ENCODE measurements at regions not wholly inside any gene's neighbourhood (a gene's known extent, or its start where the extent isn't known, plus 50 kb on each side); places are given as distances from the start of the nearest gene placed in this dataset.

- CTCF ChIA-PET (ENCODE audit: low intra/inter-chr PET ratio) = no interaction called here
- Histone ChIP-seq H3K27ac (ENCODE audit: extremely low read depth, low read depth, low read length) (no peak overlapping the region), H3K9me3 (replicated peaks; ENCODE audit: control insufficient read depth, insufficient read depth, low read depth, low read length) (no peaks in the 10 kb centered on the region; the same call in none of the 2 replicates), H4K20me1 (replicated peaks; ENCODE audit: control insufficient read depth, insufficient read depth, low read length) (no peaks in the 10 kb centered on the region), H3K9me1 (ENCODE audit: control insufficient read depth, insufficient read depth, low read length) (no peaks in the 10 kb centered on the region), H3K9ac (ENCODE audit: insufficient read depth in 1 of 2, low read depth in 2 of 2, low read length in 2 of 2) (no peak overlapping the region), H3K4me1 (replicated peaks in 1 of 2; ENCODE audit: control insufficient read depth in 2 of 2, insufficient read depth in 2 of 2, low read length in 2 of 2) (no peaks in the 10 kb centered on the region), H3K27me3 (ENCODE audit: control insufficient read depth in 2 of 2, insufficient read depth in 2 of 2, low read length in 2 of 2) (no peaks in the 10 kb centered on the region), H3K79me2 (ENCODE audit: control insufficient read depth, insufficient read depth, low read length) (no peaks in the 10 kb centered on the region), H3K36me3 (ENCODE audit: control insufficient read depth, insufficient read depth, low read length) (no peaks in the 10 kb centered on the region), H3K4me2 (ENCODE audit: insufficient read depth, low read length) (no peak overlapping the region), H2AFZ (ENCODE audit: low read depth, low read length) (no peak overlapping the region), H3K4me3 (no peak overlapping the region)
- intact Hi-C loops (cut with micrococcal nuclease) (no loop called here), in situ Hi-C loops (cut with MboI) (no loop called here)
- ATAC-seq (no peak), FAIRE-seq (no peak), DNase-seq (ENCODE audit: extremely low read depth in 1 of 4, low spot score in 3 of 4) (no peak)
- POLR2A ChIA-PET = no interaction called here
- 0% methylated on average over 4 of the region's 4 CpGs for WGBS (ENCODE audit: insufficient coverage, low coverage, missing lambda C conversion rate)
- no TSS peak for BruUV-seq (replicated peaks)
- TF ChIP-seq CHD7 (IDR thresholded peaks at IDR 0.05; ENCODE audit: low read depth, low read length) (no peak), DIDO1 (tag; IDR thresholded peaks at IDR 0.05; ENCODE audit: low read depth) (no peak), ZNF77 (CRISPR knock-in tag; IDR thresholded peaks at IDR 0.05) (no peak), FUS (optimal IDR thresholded peaks at IDR 0.05; ENCODE audit: low read depth, low read length) (no peak), PHB (CRISPR knock-in tag; IDR thresholded peaks at IDR 0.05) (no peak), TRIM25 (IDR thresholded peaks at IDR 0.05; ENCODE audit: borderline replicate concordance) (no peak), ZNF830 (CRISPR knock-in tag; IDR thresholded peaks at IDR 0.05) (no peak), HDAC8 (tag; IDR thresholded peaks at IDR 0.05) (no peak), MCM5 (IDR thresholded peaks at IDR 0.05; ENCODE audit: low read depth) (no peak), ZNF263 (CRISPR knock-in tag; IDR thresholded peaks at IDR 0.05; ENCODE audit: borderline replicate concordance) (no peak), SMAD1 (IDR thresholded peaks at IDR 0.05; ENCODE audit: low read depth, low read length, partially characterized antibody) (no peak), BRF1 (IDR thresholded peaks at IDR 0.05; ENCODE audit: borderline replicate concordance, extremely low read depth, insufficient read length) (no peak)
Measured at GRCh38 chr3:76034649-76035048, 249.3 kb upstream of the ZNF717 start.

All from K562 (cell line).